ENCODE measurements at regions not wholly inside any gene's neighbourhood (a gene's known extent, or its start where the extent isn't known, plus 50 kb on each side); places are given as distances from the start of the nearest gene placed in this dataset.

GRCh38 chr12:115268451-115268850 is 584.5 kb upstream of the TBX3 start:
- TF ChIP-seq CTCF (IDR thresholded peaks at IDR 0.05; ENCODE audit: extremely low read depth in 1 of 2, insufficient read depth in 1 of 2, low read depth in 1 of 2, low read length in 2 of 2) (no peak), EZH2 (IDR thresholded peaks at IDR 0.05; ENCODE audit: borderline replicate concordance, low read depth, low read length, severe bottlenecking) (no peak), POLR2AphosphoS5 (IDR thresholded peaks at IDR 0.05; ENCODE audit: insufficient read depth, low read depth, low read length) (no peak), POLR2A (IDR thresholded peaks at IDR 0.05; ENCODE audit: low read depth, low read length) (no peak), GATA2 (IDR thresholded peaks at IDR 0.05; ENCODE audit: insufficient read depth, insufficient read length, low read depth, low read length) (no peak)

Data from endothelial cell of umbilical vein (primary cell).